SU-DHL-6 (cell line): ENCODE measurements at regions not wholly inside any gene's neighbourhood (a gene's known extent, or its start where the extent isn't known, plus 50 kb on each side); places are given as distances from the start of the nearest gene placed in this dataset.
A peak's percentile ranks its signal among the peaks of the same experiment; 100 is the strongest.
"Not testable (repeated sequence)": the region's sequence is repeated elsewhere in the genome, so short reads cannot be mapped to it uniquely, and the experiment has no call there.

Experiments
- H2AFZ ChIP-seq: fragments of 200-600 bp; sonication (generic); 2 replicates; pipeline ENCODE4 v1.6.1; 2014; ENCODE audit warnings: low read depth, mild to moderate bottlenecking, moderate library complexity, mixed read lengths, antibody characterized with exemption, low read length; ENCODE audit not compliant: severe bottlenecking
- H3F3A ChIP-seq: fragments of 200-600 bp; shearing (Covaris generic); 2 replicates; pipeline ENCODE4 v1.6.0; 2016; ENCODE audit warnings: antibody characterized with exemption, mild to moderate bottlenecking; ENCODE audit not compliant: insufficient read depth
- H3K27ac ChIP-seq: fragments of 200-600 bp; sonication (generic); 2 replicates; pipeline ENCODE4 v1.5.1; 2016; ENCODE audit warnings: low read depth, mild to moderate bottlenecking, low read length, moderate library complexity, mixed read lengths
- H3K27me3 ChIP-seq: fragments of 200-600 bp; sonication (generic), shearing (Covaris generic); 2 replicates; pipeline ENCODE4 v1.6.0; 2014; ENCODE audit warnings: mild to moderate bottlenecking, low read length
- H3K36me3 ChIP-seq: fragments of 200-600 bp; sonication (generic); 2 replicates; pipeline ENCODE4 v1.6.1; 2014; ENCODE audit warnings: mild to moderate bottlenecking, low read length, mixed read lengths
- H3K4me2 ChIP-seq: fragments of 300-600, 200-600 bp; shearing (Covaris generic), sonication (generic); 2 replicates; pipeline ENCODE4 v1.6.0; 2014; ENCODE audit warnings: low read length, low read depth, mild to moderate bottlenecking; ENCODE audit not compliant: poor library complexity, severe bottlenecking
- H3K4me3 ChIP-seq: fragments of 200-600 bp; sonication (generic); 2 replicates; pipeline ENCODE4 v1.5.1; 2014; ENCODE audit warnings: antibody characterized with exemption, low read length, mild to moderate bottlenecking, mixed read lengths; ENCODE audit not compliant: insufficient read depth, poor library complexity, severe bottlenecking
- H3K79me2 ChIP-seq: fragments of 200-600 bp; sonication (generic); 2 replicates; pipeline ENCODE4 v1.6.1; 2014; ENCODE audit warnings: mild to moderate bottlenecking, low read length, moderate library complexity; ENCODE audit not compliant: insufficient read depth
- H3K9ac ChIP-seq: fragments of 200-600 bp; sonication (generic); 2 replicates; pipeline ENCODE4 v1.7.0; 2014; ENCODE audit warnings: mild to moderate bottlenecking, low read length
- H3K9me2 ChIP-seq: fragments of 200-600 bp; sonication (generic); replicated peaks from 2 replicates; pipeline ENCODE4 v1.6.1; 2014; ENCODE audit warnings: low read length; ENCODE audit not compliant: insufficient read depth
- H3K9me3 ChIP-seq: fragments of 200-600 bp; sonication (generic); 2 replicates; pipeline ENCODE4 v1.6.1; 2014; ENCODE audit warnings: low read length, mixed read lengths; ENCODE audit not compliant: insufficient read depth
- H4K20me1 ChIP-seq: fragments of 200-600 bp; sonication (generic); 2 replicates; pipeline ENCODE4 v1.6.1; 2014; ENCODE audit warnings: low read depth, mild to moderate bottlenecking, antibody characterized with exemption, low read length, moderate library complexity, mixed read lengths
- EZH2phosphoT487 ChIP-seq: fragments of 200-600 bp; sonication (generic), shearing (Covaris generic); conservative IDR thresholded peaks from 2 replicates; pipeline ENCODE4 v1.6.1; 2018; ENCODE audit warnings: mild to moderate bottlenecking, antibody characterized with exemption, low read length, moderate library complexity, mixed read lengths
- TF ChIP-seq, protein P1 (sequence below): fragments of 200-600 bp; sonication (generic); IDR thresholded peaks from one replicate; pipeline ENCODE4 v1.5.1; 2017; ENCODE audit warnings: antibody characterized with exemption, mild to moderate bottlenecking, low read length, moderate library complexity; ENCODE audit not compliant: insufficient read depth, poor library complexity, severe bottlenecking

- H3K9ac ChIP-seq, result no peak overlapping the region
Measured at GRCh38 chr3:164406281-164406680, 672.0 kb downstream of the SI start.

DNA sequence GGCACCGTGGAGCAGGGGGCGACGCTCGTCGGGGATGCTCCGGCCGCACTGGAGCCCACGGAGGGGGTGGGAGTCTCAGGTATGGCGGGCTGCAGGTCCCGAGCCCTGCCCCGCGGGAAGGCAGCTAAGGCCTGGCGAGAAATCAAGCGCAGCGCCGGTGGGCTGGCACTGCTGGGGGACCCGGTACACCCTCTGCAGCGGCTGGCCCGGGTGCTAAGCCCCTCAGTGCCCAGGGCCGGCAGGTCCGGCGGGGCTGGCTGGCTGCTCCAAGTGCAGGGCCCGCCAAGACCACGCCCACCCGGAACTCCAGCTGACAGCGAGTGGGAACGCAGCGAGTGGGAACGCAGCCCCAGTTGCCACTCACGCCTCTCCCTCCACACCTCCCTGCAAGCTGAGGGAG lies 676.4 kb downstream of the SI start:
- H3F3A ChIP-seq, result no peaks in the 10 kb centered on the region
- no peaks in the 10 kb centered on the region for H3K9me2 ChIP-seq
- TF ChIP-seq, protein P1, sequence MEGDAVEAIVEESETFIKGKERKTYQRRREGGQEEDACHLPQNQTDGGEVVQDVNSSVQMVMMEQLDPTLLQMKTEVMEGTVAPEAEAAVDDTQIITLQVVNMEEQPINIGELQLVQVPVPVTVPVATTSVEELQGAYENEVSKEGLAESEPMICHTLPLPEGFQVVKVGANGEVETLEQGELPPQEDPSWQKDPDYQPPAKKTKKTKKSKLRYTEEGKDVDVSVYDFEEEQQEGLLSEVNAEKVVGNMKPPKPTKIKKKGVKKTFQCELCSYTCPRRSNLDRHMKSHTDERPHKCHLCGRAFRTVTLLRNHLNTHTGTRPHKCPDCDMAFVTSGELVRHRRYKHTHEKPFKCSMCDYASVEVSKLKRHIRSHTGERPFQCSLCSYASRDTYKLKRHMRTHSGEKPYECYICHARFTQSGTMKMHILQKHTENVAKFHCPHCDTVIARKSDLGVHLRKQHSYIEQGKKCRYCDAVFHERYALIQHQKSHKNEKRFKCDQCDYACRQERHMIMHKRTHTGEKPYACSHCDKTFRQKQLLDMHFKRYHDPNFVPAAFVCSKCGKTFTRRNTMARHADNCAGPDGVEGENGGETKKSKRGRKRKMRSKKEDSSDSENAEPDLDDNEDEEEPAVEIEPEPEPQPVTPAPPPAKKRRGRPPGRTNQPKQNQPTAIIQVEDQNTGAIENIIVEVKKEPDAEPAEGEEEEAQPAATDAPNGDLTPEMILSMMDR, result no peak
- no peak for TF ChIP-seq EZH2phosphoT487
- no peaks in the 10 kb centered on the region for H4K20me1 ChIP-seq
- no peak overlapping the region for H3K4me2 ChIP-seq
- H3K4me3 ChIP-seq, result no peak overlapping the region
- H3K9ac ChIP-seq, result no peak overlapping the region
- no peaks in the 10 kb centered on the region for H3K36me3 ChIP-seq
- no peak overlapping the region for H2AFZ ChIP-seq
- no peaks in the 10 kb centered on the region for H3K27me3 ChIP-seq
- H3K27ac ChIP-seq, result no peak overlapping the region
- no peaks in the 10 kb centered on the region for H3K79me2 ChIP-seq
- no peaks in the 10 kb centered on the region for H3K9me3 ChIP-seq

More at GRCh38 chr3:164406281-164406680, 672.0 kb downstream of the SI start:
- Histone ChIP-seq H2AFZ (peak overlapping the region; percentile 9), H3K4me2 (no peak overlapping the region), H3F3A (no peaks in the 10 kb centered on the region), H3K4me3 (no peak overlapping the region), H3K9me2 (no peaks in the 10 kb centered on the region), H3K9me3 (no peaks in the 10 kb centered on the region), H4K20me1 (no peaks in the 10 kb centered on the region), H3K36me3 (no peaks in the 10 kb centered on the region), H3K27me3 (no peaks in the 10 kb centered on the region), H3K27ac (no peak overlapping the region), H3K79me2 (no peaks in the 10 kb centered on the region)
- no peak for TF ChIP-seq EZH2phosphoT487
- TF ChIP-seq, protein P1, result no peak

DNA sequence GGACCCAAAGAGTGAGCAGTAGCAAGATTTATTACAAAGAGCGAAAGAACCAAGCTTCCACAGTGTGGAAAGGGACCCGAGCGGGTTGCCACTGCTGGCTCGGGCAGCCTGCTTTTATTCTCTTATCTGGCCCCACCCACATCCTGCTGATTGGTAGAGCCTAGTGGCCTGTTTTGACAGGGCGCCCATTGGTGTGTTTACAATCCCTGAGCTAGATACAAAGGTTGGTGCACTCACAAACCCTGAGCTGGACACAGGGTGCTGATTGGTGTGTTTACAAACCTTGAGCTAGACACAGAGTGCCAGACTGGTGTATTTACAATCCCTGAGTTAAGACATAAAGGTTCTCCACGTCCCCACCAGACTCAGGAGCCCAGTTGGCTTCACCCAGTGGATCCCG lies 676.9 kb downstream of the SI start:
- H3K9ac ChIP-seq, H3F3A ChIP-seq: not testable (repeated sequence)

GRCh38 chr3:164397462-164397861 lies 680.8 kb downstream of the SI start:
- no peaks in the 10 kb centered on the region for H3K9me3 ChIP-seq
- no peaks in the 10 kb centered on the region for H4K20me1 ChIP-seq
- H3K36me3 ChIP-seq, result no peaks in the 10 kb centered on the region
- no peaks in the 10 kb centered on the region for H3K9me2 ChIP-seq
- H2AFZ ChIP-seq, result no peak overlapping the region
- no peak overlapping the region for H3K4me2 ChIP-seq
- H3K4me3 ChIP-seq, result no peak overlapping the region
- TF ChIP-seq, protein P1, result no peak
- TF ChIP-seq EZH2phosphoT487, result no peak
- no peak overlapping the region for H3K27ac ChIP-seq
- no peak overlapping the region for H3K9ac ChIP-seq
- no peaks in the 10 kb centered on the region for H3K27me3 ChIP-seq
- H3F3A ChIP-seq, result no peaks in the 10 kb centered on the region
- H3K79me2 ChIP-seq, result no peaks in the 10 kb centered on the region

More for the DNA sequence above, 676.9 kb downstream of the SI start:
- not testable (repeated sequence) for H3K79me2 ChIP-seq, H3K4me2 ChIP-seq, H3K36me3 ChIP-seq, H3K9me3 ChIP-seq, H3K27me3 ChIP-seq, H3K27ac ChIP-seq, H3K9me2 ChIP-seq, H2AFZ ChIP-seq, H3K4me3 ChIP-seq, H4K20me1 ChIP-seq
